HG02852 (cell line): ENCODE measurements at regions not wholly inside any gene's neighbourhood (a gene's known extent, or its start where the extent isn't known, plus 50 kb on each side); places are given as distances from the start of the nearest gene placed in this dataset.
"Not testable (repeated sequence)": the region's sequence is repeated elsewhere in the genome, so short reads cannot be mapped to it uniquely, and the experiment has no call there.

Source experiments
- ATAC-seq: cut with Tn5 transposase; IDR thresholded peaks from one replicate; pipeline ENCODE4 v1.9.1; 2021; ENCODE audit warnings: mild to moderate bottlenecking, moderate library complexity; ENCODE audit not compliant: unreplicated experiment

GRCh38 chr4:60723796-60724195 lies 476.3 kb upstream of the ADGRL3 start:
- ATAC-seq, result no peak

GRCh38 chr4:60724623-60725022 lies 475.5 kb upstream of the ADGRL3 start:
- ATAC-seq, result no peak

DNA sequence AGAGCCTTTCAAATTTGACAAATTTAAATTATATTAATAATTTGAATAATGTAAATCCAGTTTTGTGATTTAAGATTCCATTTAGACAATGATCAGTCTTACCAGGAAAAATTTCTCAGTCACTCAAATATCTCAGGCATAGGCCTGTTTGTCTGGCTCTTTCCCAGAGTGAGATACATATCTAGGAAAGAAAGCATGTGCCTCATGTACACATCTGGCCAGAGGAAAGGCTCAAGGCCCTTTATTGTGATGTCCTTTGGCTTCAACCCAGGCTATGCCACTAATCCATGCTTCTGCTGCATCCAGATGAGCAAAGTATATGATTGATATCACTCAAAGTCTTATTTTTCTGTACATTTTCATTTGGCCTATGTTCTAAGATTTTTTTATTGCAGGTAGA lies 473.3 kb upstream of the ADGRL3 start:
- ATAC-seq, result no peak

DNA sequence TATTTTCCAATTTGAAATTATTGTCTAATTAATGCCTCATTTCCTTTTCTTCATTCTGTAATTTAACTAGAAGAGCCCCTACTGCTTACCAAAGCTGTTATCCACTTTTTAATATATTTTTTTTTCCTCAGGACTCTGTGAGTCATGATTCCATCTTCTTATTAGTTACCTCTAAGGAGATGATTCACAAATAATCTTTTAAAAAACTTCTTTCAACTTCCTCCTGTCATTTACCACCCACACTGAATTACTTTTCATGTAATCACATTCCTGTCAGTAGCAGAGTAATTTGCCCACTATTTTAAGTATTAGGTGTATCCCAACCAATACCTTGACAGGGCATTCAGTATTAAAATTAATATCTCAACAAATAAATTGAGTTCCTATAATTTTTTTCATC lies 470.9 kb upstream of the ADGRL3 start:
- no peak for ATAC-seq

DNA sequence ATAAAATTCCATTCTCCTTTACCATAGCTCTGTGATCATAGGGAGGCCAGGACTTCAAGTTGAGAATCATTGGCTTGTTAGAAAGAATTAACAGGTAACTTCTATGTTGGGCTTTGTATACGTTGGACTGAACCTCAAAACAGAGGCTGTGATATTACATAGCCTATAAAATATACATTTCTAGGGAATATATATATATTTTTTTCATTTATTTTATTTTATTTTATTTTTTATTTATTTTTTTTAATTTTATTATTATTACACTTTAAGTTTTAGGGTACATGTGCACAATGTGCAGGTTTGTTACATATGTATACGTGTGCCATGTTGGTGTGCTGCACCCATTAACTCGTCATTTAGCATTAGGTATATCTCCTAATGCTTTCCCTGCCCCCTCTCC lies 470.4 kb upstream of the ADGRL3 start:
- not testable (repeated sequence) for ATAC-seq

DNA sequence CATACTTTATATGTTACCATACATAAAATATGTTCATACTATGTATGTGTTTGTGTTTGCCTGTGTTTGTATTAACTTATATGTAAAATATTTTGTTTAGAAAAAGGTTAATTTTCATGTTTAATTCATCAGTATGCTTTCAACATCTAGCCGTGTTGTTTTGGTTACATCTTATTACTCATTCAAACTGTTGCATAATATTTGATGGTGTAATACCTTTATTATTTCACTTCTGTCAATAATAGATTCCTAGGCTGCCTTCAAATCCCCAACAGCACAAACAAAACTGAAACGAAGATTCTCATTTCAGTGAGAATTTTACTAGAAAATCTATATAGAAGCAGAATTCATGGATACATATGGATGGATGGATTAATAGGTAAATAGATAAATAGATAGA lies 462.3 kb upstream of the ADGRL3 start:
- ATAC-seq, result no peak

DNA sequence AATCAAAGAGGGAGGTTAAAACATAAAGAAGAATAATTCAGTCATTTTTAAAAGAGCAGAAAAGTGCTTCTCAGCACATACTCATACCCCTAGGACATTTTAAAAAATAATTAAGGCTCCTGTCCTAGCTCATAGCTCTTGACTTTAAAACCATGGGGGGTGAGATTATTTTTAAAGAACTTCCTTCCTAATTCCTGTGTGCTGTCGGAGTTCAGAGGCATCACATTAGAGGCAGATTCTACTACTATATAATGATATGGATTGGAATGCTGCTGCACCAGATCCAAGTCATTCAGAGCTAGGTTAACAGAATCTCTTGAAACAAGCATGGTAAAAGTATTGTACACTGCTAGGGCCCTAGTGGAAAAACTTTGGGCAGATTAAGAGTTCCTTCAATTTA lies 456.5 kb upstream of the ADGRL3 start:
- ATAC-seq, result no peak

- ATAC-seq, result no peak
Observed at GRCh38 chr4:60744767-60745166, 455.4 kb upstream of the ADGRL3 start.

DNA sequence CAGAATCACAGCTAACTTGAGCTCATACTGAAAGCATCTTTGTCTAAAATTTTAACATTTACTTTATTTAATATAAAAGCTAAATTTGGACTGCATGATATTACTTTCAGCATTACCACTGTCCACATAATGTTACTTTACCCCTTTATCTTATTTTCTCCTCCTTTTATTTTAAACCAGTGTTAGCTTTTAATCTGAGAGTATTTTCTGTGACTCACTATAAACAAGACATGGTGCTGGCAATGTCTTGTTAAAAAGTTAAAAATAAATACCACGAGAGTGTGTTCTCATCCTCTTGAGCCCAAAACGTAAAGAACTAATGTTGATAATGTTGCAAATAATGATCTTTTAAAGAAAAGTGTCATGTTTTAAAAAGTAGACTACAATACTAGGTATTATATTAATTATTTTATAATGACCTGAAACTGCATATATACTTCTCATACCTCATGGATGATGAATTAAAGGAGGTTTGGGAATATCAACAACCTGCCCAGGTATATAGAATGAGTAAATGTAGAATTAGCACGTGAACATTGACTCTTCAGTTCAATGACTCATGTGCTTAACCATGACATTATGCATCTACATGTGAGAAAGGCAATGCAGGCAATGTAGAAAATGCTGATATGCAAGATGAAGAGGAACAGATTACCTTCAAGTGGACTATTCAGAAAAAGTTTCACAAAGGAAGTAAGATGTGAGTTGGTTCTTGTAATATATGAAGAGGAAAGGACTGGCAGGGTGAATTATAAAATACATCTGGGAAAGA lies 454.1 kb upstream of the ADGRL3 start:
- no peak for ATAC-seq

DNA sequence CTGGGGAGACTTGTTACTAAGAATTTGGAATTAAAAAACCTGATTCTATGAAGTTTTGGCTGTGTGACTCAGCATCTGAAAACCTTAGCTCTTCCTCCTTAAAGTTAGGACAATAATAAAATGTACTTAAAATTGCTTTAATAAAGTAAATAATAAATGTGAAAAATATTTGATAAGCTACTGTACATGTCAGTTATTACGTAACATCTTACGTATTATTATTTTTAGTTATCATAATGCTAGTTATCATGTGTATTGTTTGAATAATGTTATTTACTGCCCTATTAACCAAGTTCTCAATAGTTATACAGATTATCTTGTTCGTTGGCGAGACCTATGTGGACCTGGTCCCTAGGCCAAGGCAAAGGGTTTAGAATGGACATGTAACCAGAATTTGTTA lies 449.2 kb upstream of the ADGRL3 start:
- no peak for ATAC-seq

DNA sequence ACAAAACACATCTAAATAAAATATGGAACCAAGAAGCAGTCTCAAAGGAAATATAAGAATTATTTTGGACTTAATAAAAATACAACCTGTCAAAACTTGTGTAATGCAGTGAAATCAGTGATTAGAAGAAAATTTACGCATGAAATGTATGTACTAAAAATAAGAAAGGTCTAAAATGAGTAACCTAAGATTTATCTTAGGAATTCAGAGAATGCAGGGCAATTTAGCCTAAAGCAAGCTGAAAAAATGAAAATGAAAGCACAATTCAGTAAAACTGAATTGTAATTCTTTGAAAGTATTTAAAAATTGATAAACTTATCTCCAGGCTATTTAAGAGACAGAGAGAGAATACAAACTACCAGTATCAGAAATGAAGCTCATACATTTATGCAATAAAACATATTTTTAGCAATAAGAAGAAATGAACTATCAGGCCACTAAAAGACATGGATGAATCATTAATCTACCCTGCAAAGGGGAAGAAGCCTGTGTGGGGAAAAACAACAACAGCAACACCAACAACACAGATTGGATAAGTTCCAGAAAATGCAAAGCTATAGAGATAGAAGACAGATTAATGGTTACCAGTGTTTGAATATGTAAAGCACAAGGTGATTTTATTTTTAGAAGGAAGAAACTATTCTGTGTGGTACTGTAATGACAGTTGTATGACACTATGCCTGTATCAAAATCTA lies 442.0 kb upstream of the ADGRL3 start:
- ATAC-seq, result no peak

GRCh38 chr4:60759518-60760245 lies 440.4 kb upstream of the ADGRL3 start:
- ATAC-seq, result no peak

DNA sequence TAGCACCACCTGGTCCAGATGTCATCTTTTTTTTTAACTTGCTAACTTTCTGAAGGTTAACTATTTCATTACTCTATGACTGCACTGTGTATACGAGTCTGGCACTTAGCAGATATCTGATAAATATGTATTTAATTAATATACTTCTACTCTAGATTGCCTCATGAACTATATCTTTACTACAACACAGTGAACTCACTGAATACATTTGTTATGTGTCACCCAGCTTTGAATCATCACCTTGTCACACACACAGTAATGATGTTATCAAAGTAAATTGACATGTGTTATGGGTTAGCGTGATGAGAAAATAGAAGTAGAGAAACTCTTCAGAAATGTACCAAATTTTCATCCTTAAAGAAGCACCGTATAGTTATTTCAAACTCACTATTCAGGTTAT lies 419.3 kb upstream of the ADGRL3 start:
- ATAC-seq, result no peak

DNA sequence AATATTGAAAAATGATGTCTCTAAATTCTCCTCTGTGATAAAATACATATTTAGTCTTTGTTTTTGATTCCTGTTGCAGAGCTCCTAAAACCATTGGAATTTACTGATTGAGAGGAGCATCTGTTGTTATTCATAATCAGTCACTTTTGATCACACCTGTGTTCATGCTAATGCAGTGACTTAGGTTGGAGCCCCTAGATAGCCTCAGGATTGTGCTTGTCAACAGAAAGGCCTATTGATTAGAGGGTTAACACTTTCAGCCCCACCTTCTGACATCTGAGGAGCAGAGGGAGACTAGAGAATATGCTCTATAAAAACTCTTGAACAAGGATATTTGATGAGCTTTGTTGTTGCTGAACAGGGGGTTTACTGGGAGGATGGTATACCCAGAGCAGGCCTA lies 409.5 kb upstream of the ADGRL3 start:
- no peak for ATAC-seq

- no peak for ATAC-seq
Observed at GRCh38 chr4:60794372-60794771, 405.8 kb upstream of the ADGRL3 start.

- ATAC-seq, result no peak
Observed at GRCh38 chr4:60799214-60799613, 400.9 kb upstream of the ADGRL3 start.

DNA sequence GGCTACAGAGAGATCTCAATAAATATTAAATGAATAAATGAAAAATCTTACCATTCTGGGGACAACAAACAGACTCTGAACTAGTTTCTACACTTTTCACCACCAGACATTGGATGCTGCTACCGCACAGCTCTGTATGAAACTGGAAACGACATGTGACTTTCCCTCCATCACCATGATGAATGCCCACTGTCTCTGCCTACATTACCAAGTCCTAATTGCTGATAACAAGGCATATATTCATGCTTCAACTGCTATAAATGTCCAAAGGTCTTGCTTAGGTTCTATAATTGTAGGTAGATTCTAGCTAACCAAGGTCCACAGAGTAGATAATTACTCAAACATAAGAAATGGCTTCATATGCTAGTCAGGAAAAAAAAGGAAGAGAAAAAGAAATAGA lies 399.4 kb upstream of the ADGRL3 start:
- no peak for ATAC-seq

DNA sequence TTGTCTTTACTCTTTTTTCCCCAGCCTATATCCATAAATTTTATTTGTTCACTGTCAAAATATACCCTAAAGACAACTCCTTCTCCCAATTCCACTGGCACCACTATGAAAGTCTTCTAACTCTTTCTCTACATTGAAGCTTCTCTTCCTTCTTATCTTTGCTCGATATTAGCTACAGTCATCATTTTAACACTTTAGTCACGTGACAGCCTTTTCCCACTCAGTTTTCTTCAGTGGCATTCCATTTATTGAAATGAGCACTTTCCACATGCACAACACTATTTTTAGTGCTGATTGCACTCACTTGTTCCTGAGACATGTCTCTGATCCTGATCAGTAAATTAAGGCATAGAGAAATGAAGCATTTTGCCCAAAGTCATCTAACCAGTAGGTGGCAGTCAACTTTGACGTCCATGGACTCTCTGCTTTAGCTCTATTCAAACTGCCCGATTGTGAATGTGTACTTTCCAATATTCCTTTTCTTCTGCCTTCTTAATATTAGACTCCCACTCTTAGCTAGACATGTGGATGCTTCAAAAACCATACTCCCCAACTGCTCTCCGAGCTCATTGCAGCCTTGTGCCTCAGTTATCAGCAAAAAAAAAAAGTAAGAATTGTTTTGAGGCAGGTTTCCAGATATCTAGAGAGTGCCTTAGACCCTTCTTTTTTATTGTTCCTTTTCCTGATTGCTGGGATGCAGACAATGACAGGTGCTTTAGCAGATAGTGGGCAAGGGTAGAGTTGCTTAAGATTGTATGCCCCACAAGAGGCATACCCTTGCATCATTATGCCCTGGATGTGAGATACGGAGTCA lies 394.4 kb upstream of the ADGRL3 start:
- ATAC-seq, result no peak

DNA sequence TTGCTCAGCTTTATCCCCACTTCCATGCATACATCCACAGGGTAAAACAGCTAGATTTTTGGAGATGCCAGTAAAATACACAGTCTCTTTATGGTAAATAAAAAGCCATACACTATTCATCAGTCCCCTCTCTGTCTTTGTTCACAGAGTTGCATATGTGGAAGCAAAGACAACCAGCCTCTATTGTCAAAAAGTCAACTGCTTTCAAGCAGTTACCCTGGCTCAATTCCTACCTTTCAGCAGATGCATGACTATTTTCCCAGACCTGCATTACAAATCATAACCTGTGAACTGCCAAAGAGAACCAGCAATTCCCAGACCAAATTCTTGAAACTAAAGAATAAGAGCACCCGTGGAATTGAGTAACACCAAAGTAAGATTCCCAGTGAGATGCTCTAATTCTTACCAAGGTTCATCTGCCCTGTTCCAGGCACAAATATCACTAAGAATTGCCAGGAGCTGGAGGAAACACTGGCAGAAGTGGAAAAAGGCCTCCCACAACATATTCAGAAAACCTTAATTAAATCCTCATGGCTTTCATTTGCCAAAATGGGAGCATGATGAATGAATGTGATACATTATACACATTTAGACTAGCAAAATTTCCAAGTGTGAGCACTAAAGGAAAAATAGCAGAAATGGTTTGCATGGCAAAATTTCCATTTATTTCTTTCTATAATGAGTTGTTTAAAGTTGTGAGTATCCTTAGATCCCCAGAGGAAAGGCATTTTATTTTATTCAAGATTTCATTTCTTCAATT lies 391.2 kb upstream of the ADGRL3 start:
- ATAC-seq, result no peak

DNA sequence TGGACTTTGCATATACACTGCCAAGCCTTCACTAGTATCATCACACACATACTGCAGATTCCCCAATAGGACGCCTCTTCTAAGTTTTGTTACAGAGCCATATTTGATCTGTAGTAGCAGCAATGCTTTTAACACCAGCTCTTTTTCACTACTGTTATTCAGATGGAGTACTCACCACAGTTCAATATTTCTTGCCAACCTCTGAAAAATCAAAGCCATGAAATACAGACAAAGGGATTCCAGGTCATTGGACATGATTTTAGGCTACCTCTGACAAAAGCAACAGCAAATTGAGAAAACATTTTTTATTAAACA lies 390.7 kb upstream of the ADGRL3 start:
- no peak for ATAC-seq

DNA sequence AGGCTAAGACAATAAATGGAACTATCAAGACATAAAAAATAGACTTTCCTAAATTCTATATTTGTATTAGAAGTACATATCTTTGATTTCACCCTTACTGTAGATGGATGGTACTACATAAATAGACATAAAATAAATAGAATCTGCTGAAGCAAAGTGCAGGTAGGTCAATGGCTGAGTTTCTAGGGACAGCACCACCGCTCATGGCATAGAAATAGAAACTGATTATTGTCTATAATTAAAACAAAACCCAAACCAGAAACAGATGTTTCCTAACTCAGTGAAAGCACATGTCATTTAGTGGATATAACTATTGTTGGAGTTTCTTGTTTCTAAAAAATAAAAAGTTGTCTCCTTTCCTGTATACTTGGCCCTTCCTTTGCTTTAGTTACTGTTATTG lies 387.3 kb upstream of the ADGRL3 start:
- no peak for ATAC-seq
